ENCODE measurements at regions not wholly inside any gene's neighbourhood (a gene's known extent, or its start where the extent isn't known, plus 50 kb on each side); places are given as distances from the start of the nearest gene placed in this dataset.

GRCh38 chr11:10633261-10633660, 60.3 kb downstream of the IRAG1 start (continued):
- TF ChIP-seq, protein P1, sequence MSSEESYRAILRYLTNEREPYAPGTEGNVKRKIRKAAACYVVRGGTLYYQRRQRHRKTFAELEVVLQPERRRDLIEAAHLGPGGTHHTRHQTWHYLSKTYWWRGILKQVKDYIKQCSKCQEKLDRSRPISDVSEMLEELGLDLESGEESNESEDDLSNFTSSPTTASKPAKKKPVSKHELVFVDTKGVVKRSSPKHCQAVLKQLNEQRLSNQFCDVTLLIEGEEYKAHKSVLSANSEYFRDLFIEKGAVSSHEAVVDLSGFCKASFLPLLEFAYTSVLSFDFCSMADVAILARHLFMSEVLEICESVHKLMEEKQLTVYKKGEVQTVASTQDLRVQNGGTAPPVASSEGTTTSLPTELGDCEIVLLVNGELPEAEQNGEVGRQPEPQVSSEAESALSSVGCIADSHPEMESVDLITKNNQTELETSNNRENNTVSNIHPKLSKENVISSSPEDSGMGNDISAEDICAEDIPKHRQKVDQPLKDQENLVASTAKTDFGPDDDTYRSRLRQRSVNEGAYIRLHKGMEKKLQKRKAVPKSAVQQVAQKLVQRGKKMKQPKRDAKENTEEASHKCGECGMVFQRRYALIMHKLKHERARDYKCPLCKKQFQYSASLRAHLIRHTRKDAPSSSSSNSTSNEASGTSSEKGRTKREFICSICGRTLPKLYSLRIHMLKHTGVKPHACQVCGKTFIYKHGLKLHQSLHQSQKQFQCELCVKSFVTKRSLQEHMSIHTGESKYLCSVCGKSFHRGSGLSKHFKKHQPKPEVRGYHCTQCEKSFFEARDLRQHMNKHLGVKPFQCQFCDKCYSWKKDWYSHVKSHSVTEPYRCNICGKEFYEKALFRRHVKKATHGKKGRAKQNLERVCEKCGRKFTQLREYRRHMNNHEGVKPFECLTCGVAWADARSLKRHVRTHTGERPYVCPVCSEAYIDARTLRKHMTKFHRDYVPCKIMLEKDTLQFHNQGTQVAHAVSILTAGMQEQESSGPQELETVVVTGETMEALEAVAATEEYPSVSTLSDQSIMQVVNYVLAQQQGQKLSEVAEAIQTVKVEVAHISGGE (CRISPR knock-in tag; IDR thresholded peaks at IDR 0.05), result no peak
- TF ChIP-seq, protein P2, sequence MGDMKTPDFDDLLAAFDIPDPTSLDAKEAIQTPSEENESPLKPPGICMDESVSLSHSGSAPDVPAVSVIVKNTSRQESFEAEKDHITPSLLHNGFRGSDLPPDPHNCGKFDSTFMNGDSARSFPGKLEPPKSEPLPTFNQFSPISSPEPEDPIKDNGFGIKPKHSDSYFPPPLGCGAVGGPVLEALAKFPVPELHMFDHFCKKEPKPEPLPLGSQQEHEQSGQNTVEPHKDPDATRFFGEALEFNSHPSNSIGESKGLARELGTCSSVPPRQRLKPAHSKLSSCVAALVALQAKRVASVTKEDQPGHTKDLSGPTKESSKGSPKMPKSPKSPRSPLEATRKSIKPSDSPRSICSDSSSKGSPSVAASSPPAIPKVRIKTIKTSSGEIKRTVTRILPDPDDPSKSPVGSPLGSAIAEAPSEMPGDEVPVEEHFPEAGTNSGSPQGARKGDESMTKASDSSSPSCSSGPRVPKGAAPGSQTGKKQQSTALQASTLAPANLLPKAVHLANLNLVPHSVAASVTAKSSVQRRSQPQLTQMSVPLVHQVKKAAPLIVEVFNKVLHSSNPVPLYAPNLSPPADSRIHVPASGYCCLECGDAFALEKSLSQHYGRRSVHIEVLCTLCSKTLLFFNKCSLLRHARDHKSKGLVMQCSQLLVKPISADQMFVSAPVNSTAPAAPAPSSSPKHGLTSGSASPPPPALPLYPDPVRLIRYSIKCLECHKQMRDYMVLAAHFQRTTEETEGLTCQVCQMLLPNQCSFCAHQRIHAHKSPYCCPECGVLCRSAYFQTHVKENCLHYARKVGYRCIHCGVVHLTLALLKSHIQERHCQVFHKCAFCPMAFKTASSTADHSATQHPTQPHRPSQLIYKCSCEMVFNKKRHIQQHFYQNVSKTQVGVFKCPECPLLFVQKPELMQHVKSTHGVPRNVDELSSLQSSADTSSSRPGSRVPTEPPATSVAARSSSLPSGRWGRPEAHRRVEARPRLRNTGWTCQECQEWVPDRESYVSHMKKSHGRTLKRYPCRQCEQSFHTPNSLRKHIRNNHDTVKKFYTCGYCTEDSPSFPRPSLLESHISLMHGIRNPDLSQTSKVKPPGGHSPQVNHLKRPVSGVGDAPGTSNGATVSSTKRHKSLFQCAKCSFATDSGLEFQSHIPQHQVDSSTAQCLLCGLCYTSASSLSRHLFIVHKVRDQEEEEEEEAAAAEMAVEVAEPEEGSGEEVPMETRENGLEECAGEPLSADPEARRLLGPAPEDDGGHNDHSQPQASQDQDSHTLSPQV (IDR thresholded peaks at IDR 0.05), result no peak
- TF ChIP-seq ZNF622 (IDR thresholded peaks at IDR 0.05) (no peak), IRF4 (IDR thresholded peaks at IDR 0.05; ENCODE audit: low read depth, low read length) (no peak), CBFB (IDR thresholded peaks at IDR 0.05; ENCODE audit: low read depth) (no peak)

DNA sequence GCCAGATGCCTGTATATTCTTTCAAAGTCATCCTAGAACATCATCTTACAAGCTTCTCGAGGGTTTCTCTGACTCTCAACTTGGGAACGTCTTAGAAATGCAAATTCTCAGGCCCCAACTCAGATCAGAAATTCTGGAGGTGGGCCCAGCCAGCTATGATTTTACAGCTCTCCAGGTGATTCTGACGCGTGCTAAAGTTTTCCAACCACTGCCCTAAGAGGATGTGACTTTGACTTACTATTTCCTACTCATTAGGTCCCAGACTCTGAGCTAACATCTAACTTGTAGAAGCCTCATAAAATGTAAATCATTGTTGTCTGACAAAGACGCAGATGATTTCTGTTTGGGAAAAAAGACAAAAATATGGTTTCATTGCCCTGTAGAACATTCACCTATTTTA, 61.1 kb downstream of the IRAG1 start:
- Histone ChIP-seq H3K9me3 (replicated peaks; ENCODE audit: control insufficient read depth, insufficient read depth, low read length) (no peaks in the 10 kb centered on the region), H3K4me1 (ENCODE audit: control insufficient read depth, insufficient read depth, low read length) (no peaks in the 10 kb centered on the region), H3K36me3 (ENCODE audit: control insufficient read depth in 2 of 2, insufficient read depth in 2 of 2, low read length in 1 of 2) (no peaks in the 10 kb centered on the region), H3K9ac (ENCODE audit: control insufficient read depth, insufficient read depth, low read length) (no peak overlapping the region), H3K4me2 (ENCODE audit: control insufficient read depth, insufficient read depth) (no peak overlapping the region), H3K27ac (ENCODE audit: control insufficient read depth, insufficient read depth) (no peak overlapping the region), H3K79me2 (ENCODE audit: control insufficient read depth, insufficient read depth, low read length) (no peaks in the 10 kb centered on the region), H3K4me3 (no peak overlapping the region), H3K27me3 (replicated peaks in 1 of 2; ENCODE audit: control insufficient read depth in 2 of 2, insufficient read depth in 2 of 2, low read length in 1 of 2) (no peaks in the 10 kb centered on the region; a peak in 3 of 4 replicates), H4K20me1 (ENCODE audit: control insufficient read depth, insufficient read depth) (no peaks in the 10 kb centered on the region), H2AFZ (ENCODE audit: control insufficient read depth, low read depth, low read length) (no peak overlapping the region)
- no peak for TF ChIP-seq SIX5 (IDR thresholded peaks at IDR 0.05; ENCODE audit: low read depth, low read length, severe bottlenecking)
- TF ChIP-seq, protein P3, sequence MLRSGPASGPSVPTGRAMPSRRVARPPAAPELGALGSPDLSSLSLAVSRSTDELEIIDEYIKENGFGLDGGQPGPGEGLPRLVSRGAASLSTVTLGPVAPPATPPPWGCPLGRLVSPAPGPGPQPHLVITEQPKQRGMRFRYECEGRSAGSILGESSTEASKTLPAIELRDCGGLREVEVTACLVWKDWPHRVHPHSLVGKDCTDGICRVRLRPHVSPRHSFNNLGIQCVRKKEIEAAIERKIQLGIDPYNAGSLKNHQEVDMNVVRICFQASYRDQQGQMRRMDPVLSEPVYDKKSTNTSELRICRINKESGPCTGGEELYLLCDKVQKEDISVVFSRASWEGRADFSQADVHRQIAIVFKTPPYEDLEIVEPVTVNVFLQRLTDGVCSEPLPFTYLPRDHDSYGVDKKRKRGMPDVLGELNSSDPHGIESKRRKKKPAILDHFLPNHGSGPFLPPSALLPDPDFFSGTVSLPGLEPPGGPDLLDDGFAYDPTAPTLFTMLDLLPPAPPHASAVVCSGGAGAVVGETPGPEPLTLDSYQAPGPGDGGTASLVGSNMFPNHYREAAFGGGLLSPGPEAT (IDR thresholded peaks at IDR 0.05; ENCODE audit: low read depth), result no peak
- TF ChIP-seq KAT2A (conservative IDR thresholded peaks at IDR 0.05; ENCODE audit: control insufficient read depth, low read depth, low read length), result no peak
- in situ Hi-C loops (cut with MboI) (no loop called here), intact Hi-C loops (cut with micrococcal nuclease; ENCODE audit: unreplicated experiment) (no loop called here)
- CTCF ChIA-PET, result interaction anchor here (1.1 kb wide), 1 partner anchor 21 kb away, joined by 3 read pairs; no protein-coding TSS in a partner anchor
- RAD21 ChIA-PET (ENCODE audit: unreplicated experiment), result interaction anchor here (0.7 kb wide), 1 partner anchor 44 kb away, joined by 3 read pairs; no protein-coding TSS in a partner anchor
- 21% methylated on average over 5 of the region's 5 CpGs for WGBS (ENCODE audit: insufficient coverage, insufficient replicate concordance, low lambda C conversion rate, missing lambda C conversion rate)
- no peak for FAIRE-seq
- no TSS peak for BruUV-seq (replicated peaks)
- SMC1A ChIA-PET (ENCODE audit: uncharacterized antibody, unreplicated experiment), result no interaction called here
- DNase-seq (ENCODE audit: low read depth, low spot score), result no peak
- no peak for ATAC-seq
- POLR2A ChIA-PET, result interaction anchor here (0.7 kb wide), 1 partner anchor 220 kb away, joined by 5 read pairs; no protein-coding TSS in a partner anchor

Measured in GM12878 (cell line).